HUDEP-2 (cell line): ENCODE measurements at regions not wholly inside any gene's neighbourhood (a gene's known extent, or its start where the extent isn't known, plus 50 kb on each side); places are given as distances from the start of the nearest gene placed in this dataset.
"Not testable (repeated sequence)": the region's sequence is repeated elsewhere in the genome, so short reads cannot be mapped to it uniquely, and the experiment has no call there.

Experiments used
- DNase-seq, 76 experiments: peaks; one replicate each; lab custom pipeline; 2025; ENCODE audit not compliant: unreplicated experiment in 76 of 76; lab: John Stamatoyannopoulos, UW

DNA sequence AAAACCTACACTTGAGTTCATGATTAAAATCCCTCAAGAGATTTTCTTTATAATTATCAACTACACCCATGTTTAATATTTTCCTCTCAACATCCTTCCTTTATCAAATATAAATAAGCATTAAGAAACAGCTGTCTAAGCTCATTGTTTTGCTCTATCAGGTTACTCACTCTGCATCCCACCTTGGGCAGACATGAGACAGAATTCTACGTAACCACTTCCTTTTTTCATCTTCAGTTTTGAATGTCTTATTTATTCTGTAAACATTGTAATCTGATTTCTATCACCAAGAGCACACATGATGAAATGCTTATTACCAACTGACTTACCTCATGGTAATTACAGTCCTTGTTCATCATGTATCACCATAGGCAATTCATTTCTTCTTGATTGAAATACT, 1256.6 kb upstream of the ATXN8OS start:
- no peak for DNase-seq

DNA sequence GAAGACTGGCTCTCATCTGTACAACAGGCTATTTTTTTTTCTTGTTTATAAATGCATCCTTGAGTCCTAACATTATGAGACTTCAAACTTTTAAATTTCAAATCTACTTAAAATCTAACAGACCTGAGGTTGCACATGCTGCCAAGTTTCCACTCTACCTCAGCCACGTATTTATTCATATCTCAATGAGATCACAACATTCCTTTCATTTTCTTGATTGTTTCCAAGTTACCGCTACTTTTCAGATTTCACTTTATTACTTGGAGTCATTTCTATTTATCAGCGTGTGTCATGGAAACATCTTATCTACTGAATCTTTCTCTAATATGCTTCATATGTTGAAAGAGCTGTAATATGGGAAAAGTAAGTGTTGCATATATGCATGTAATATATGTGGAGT, 1257.5 kb upstream of the ATXN8OS start:
- DNase-seq = no peak

DNA sequence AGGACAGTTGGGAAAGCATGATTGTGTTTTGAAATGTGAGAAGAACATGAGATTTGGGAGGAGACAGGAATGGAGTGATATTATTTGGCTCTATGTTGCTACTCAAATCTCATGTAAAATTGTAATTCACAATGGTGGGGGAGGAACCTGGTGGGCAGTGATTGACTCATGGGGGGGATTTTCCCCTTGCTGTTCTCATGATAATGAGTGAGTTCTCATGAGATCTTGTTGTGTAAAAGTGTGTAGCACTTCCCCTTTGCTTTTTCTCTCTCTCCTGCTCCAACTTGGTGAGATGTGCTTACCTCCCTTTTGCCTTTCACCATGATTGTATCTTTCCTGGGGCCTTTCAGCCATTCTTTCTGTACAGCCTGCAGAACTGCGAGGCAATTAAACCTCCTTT, 1261.0 kb upstream of the ATXN8OS start:
- no peak for DNase-seq

DNA sequence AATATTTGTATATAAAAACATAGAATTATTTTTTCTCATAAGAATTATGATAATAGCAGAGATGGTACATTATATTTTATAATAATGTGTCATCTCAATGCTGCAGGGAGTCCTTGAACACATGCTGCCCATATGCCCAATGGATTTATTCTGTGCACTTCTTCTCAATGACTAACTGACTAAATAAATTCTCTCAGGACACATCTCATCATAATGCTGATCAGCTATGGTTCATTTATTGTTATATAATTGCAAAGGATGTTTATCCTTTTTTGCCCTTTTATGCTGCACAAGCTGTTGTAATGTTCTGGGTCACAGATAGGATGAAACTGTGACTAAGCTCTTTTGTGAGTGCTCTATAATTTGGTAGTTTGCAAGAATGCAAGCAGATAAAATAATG, 1273.3 kb upstream of the ATXN8OS start:
- no peak for DNase-seq

DNA sequence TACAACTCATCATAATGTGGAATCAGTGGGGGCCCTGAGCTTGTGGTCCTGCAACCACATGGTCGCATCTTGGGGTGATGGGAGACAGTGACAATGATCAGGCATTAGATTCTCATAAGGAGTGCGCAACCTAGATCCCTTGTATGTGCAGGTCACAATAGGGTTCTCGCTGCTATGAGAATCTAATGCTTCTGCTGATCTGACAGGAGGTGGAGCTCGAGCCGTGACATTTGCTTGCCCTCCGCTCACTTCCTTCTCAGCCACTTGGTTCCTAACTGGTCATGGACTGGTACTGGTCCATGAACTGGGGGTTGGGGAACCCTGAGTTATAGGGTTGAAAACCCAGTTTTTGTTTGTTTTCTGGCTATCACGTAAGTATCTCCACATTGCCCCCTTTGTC, 1290.9 kb upstream of the ATXN8OS start:
- DNase-seq = no peak

DNA sequence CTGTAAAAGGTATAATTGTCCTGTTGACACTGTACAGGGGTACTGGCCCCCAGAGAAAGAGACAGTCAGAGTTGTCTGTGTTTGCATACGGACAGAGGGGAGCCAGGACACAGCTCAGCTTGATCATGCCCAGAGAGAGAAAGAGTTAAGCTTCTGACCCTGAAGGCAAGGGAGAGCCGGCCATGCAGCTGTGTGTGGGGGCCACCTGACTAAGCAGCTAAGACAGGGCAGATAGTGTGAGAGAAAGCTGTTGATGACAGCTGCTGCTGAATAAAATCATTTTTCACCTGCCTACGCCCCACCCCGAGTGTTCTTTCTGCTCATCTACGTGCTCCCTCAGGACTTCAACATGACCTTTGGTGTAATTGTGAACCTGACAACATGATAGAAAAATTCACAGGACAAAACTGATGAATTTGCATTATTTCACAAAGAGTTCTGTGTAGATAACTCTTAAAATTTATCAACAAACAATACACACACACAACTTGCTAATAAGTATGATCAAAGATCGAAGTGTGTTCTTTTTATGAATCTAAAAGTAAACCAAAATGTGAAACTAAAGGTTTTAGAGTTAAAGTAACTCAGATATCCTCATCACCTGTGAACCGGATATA, 1294.3 kb upstream of the ATXN8OS start:
- DNase-seq = no peak

DNA sequence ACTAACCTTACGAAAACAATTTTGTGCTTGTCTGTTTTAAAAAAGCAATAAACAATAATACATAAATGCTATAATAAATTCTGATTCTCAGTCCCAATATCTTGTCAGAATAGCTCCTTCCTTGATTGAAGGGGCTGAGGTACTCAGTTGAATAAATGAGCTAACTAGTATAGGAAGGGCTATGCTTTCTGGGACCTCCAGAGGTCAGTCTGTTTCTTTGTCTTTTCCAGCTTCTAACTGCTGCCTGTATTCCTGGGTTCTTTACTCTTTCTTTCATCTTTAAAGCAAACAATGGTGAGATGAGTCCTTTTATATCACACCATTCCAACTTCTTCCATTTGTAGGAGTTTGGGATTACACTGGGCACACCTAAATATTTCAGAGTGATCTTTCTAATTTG, 1297.0 kb upstream of the ATXN8OS start:
- no peak for DNase-seq

DNA sequence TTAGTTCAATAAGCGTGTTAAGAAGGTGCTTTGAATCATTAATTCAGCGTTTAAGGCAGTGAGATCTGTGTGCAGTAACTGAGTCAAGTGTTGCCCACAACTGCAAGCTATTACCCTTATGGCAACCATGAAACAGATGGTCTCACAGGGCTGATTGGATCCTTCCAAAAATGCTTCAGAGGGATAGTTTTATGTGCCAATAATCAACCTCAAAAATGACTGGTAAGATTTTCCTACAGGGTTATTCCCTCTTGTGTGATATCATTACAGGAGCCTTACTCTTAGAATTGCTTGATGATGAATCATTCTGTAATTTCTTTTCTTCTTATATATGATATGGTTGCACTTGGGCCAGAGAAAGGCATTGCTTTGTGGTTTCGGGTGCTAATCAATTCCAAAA, 1299.2 kb upstream of the ATXN8OS start:
- DNase-seq = no peak

DNA sequence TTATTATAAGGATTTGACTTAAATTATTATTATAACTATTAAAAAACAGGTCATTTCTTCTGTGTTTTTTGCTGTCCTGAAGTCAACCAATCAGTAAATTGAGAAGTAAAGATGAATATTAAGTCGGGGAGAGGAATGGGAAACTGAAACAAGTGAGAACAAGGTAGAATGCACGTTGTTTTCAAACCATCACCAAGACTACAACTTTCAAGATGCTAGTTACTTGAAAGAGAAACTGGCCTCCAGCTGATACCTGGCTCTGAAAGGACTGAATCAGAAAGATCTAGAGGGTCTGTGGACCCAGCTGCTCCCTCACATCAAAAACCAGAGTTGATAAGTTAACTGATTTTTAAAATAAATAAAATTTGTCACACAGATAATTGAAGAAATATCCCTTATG, 1301.5 kb upstream of the ATXN8OS start:
- DNase-seq = no peak

DNA sequence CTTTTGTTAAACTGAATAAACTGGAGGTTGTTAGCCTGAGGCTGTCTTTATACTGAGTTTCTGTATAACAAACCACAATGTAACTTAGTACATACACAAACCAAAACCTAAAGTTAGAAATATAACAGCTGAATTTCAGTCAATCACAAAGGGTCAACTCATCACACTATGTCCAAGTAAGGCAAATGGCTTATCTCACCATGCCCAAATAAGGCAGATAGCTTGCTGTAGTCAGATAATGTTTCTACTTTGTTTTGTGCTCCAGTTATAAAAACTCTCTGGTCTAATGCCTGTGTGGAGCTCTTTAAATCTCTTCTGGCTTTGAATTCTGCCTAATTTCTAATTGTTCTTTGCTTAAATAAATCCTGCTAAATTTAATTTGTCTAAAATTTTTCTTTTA, 1323.4 kb upstream of the ATXN8OS start:
- no peak for DNase-seq

DNA sequence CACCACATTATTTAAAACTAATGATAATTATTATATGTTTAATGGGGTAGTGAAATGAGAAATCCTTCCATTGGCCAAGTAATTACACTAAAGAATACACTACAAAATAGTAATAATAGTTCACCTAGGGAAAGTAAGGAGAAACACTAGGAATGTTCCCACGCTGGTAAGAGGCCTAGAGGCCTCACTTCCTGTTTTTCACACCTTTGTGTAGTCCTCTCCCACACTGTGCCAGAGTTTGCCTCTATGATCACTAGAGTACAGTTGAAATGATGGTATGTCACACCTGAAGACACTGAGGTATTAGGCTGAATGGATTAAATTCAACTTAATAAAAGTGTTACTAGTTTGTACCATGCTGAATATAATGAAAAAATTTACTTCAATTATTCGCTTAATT, 1348.0 kb upstream of the ATXN8OS start:
- no peak for DNase-seq

DNA sequence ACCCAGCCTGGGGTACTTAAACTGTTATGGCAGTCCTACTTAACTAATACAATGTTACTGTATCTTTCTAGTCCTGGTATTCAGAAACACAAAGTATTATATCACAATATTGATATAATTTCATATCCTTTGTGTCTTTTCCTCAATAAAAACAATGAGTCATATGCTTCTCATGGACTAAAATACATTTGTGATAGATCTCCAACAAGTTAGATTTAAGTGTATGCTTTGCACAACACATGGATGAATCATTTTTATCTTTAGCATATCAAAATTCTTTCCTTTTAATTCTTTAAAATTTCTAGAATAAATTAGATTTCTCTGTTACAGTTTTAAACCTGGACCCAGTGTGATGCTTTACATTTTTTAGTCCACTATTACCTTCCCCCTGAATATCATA, 1357.8 kb upstream of the ATXN8OS start:
- no peak for DNase-seq

DNA sequence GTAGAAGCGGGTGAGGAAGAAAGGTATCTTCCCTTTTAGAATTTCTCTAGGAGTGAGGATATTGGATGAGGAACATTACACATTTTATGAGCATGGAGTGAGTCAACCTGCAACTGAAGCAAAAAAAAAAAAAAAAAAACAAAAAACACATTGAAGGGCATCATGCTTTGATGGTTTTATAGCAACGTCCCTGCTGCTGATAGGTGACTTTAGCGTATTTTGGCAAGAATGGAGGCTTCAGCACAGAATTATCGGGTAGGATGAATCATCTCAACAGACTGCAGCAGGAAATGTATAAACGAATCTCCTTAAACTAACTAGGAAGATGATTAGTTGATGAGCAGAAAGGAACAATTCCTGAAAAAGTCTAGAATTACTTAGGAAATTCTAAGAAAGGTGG, 1359.6 kb upstream of the ATXN8OS start:
- DNase-seq = no peak

DNA sequence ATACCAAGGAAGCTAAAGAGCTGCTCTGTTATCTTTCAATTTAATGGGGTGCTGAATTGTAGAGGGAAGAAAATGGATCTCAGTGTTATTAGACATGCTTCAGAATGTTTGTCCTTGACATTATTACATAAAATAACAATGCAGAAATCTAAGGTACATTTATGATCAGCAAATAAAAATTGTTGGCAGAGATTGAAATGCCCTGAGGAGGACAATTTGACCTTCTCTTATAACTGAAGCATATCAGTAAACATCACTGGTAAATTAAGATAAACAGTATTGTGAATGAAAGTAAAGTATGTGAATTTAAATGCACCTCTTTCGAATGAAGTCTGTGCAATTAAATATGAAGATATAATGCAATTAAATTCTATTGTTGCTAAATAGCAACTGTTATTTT, 1362.1 kb upstream of the ATXN8OS start:
- no peak for DNase-seq

DNA sequence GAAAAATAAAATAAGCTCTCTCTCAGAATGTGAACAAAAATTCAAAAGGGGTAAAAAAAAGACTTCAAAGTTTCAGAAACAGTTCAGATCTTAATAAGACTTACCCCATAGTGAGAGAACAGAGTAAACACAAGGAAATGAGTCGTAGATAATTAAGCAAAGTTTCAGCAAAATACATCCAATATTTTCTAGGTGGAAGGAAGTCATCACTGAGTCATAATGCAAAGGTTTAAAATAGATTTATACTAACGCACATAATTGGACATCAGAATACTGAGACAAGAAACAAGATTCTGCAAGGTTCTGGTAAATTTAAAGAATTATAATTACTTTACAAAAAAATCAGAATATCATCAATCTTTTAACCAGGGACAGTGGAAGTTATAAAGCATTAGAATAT, 1370.7 kb upstream of the ATXN8OS start:
- DNase-seq = no peak

DNA sequence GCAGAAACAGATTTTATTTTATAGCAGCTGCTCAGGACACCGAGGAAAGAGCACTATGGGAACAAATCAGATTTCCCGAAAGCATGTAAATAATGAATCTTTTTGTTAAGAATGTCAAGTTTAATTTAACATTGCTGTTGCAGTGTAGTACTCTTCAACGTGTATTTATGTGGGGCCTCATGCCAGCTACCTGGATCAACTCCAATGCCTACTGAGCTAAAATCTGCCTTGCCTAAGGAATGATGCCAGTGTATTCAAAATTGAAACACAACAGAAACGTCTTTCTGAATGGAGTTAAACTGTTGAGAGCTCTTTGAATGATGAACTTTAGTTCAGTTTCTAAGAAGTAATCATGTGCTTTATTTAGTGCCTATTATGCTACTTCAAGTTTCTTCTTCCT, 1379.8 kb upstream of the ATXN8OS start:
- DNase-seq = no peak

DNA sequence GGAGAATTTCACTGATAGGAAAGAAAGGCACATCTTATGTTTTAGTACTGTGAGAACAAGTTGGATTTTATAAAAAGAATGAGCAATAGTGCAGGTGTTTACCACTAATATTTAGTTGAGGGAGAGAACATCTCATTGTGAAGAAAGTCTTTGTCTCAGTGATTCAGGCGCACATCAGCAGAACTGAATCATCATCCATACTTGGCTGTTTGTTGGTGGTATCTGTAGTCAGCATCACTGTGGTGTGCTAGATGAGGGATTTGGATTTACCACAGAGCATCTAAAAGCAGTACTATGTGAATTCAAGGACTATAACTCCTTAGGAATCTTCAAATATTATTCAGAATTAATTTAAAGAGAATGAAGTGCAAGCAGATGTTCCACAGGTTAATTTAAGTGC, 1380.5 kb upstream of the ATXN8OS start:
- no peak for DNase-seq

DNA sequence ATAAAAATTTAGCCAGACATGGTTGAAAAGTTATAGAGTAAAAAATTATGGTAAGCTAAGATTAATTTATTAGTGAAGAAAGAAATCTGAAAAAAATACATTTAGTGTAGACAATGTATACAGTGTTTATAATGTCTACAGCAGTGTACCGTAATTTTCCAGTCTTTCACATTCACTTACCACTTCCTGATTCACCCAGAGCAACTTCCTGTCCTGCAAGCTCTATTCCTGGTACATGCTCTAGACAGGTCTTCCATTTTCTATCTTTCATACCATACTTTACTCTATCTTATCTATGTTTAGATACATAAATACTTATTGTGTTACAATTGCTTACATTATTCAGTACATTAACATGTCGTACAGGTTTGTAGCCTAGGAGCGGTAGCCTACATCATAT, 1387.8 kb upstream of the ATXN8OS start:
- DNase-seq = no peak

DNA sequence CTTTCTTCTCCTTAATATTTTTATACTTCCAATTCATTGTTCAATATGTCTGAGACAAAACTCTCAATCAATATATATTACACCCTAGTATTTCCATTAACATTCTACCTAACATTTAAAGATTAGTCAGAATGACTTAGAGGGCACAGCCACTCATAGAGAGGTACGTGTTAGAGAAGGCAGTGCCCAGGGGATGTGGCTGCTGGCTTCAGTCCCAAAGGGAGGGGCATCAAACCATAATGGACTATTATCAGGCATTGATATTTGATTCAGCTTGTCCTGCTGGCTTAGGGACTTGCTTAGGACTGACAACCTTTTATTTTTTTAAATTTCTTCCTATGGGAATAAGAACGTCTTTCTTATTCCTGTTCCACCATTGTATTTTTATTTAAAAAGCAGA, 1392.0 kb upstream of the ATXN8OS start:
- DNase-seq = no peak

DNA sequence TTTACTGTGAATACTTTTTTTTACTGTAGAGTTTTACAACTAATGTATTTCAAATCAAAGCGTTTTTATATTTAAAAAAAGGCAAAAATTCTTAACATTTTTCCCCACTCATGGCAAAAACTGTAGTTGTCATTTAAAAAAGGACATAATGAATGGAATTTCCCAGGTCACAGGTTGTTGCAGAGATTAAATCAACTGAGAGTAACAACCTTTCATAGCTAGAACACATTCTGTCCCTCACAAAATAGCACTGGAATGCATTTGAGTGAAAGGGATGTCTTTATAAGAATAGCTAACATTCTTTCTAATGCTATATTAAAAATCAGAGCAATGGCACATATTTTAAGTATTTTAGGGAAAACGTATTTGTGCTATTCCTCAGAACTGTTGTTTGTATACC, 1393.3 kb upstream of the ATXN8OS start:
- no peak for DNase-seq

DNA sequence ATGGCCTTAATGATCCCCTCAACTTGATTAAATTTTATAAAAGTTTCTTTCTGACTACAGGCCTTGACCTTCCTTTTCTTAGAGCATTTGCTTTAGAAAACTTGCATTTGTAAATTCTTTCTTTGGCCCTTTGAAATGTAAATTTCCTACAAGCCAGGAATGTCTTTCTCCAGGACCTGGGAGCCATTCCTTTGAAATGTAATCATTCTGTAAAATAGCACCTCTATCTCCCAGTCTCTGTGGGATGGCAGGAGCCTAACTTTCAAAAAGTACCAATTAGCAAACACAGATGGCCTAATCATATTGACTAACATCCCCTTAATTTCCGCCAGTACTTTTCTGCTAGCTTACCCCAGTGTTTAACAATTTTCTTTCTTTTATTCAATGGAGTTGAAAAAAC, 1394.2 kb upstream of the ATXN8OS start:
- no peak for DNase-seq

DNA sequence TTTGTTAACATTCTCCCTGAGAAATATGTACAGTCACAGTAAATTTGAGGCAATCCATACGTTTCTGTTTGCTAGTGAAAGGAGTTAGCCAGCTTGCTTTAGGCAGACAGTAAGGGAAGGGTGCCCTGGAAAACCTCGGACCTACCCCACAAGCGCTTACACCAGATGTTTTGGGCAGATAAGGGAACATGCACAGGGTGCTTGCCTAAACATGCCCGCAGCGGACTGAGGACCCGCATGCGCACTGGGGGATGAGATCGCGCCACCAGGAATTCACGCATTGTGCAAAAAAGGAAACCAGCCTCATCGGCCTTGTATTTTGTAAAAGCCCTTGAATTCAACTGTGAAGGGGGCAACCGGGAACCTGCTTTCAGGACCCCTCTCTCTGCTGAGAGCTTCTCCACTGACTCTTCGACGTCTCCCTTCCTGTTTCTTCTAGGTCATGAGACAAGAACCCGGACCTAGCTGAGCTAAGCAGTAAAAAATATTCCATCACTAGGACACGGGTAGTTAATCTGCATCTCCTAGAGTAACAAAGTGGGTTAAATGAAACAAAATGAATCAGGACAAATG, 1399.2 kb upstream of the ATXN8OS start:
- peak in 1 of 76 experiments; percentile 0 for DNase-seq

DNA sequence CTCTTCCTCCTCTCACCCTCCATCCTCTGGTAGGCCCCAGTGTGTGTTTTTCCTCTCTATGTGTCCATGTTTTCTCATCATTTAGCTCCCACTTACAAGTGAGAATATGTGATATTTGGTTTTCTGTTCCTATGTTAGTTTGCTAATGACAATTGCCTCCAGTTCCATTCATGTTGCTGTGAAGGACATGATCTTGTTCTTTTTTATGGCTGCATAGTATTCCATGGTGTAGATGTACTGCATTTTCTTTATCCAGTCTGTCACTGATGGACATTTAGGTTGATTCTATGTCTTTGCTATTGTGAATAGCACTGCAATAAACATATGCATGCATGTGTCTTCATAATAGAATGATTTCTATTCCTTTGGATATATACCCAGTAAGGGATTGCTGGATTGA, 1401.6 kb upstream of the ATXN8OS start:
- DNase-seq = not testable (repeated sequence)
